HG03342 (cell line): ENCODE measurements at regions not wholly inside any gene's neighbourhood (a gene's known extent, or its start where the extent isn't known, plus 50 kb on each side); places are given as distances from the start of the nearest gene placed in this dataset.

Experiments
- ATAC-seq: cut with Tn5 transposase; IDR thresholded peaks from one replicate; pipeline ENCODE4 v1.9.1; 2021; ENCODE audit warnings: mild to moderate bottlenecking, moderate library complexity; ENCODE audit not compliant: unreplicated experiment

- ATAC-seq, result no peak
Observed at GRCh38 chr1:204818998-204819397, 51.7 kb upstream of the NFASC start.

- no peak for ATAC-seq
Observed at GRCh38 chr1:204819495-204819894, 51.2 kb upstream of the NFASC start.
